Cardiac fibroblast (primary cell): ENCODE measurements at regions not wholly inside any gene's neighbourhood (a gene's known extent, or its start where the extent isn't known, plus 50 kb on each side); places are given as distances from the start of the nearest gene placed in this dataset.

Experiments
- DNase-seq, 2 donors: peaks; one replicate each; pipeline versions ENCODE4 v3.0.0 to v3.0.0-alpha.2; 2010; ENCODE audit warnings: low read depth in 2 of 2
- H3K4me3 ChIP-seq, 2 donors: replicated peaks in 1 of 2; 1 replicate in 1 of 2; 2 replicates in 1 of 2; pipeline ENCODE4 v1.5.1; 2011; ENCODE audit warnings: low read depth in 2 of 2, low read length in 2 of 2, mild to moderate bottlenecking in 2 of 2, moderate library complexity in 1 of 2
- CTCF ChIP-seq: IDR thresholded peaks from one replicate; pipeline ENCODE4 v1.5.1; 2011; ENCODE audit warnings: low read depth, mild to moderate bottlenecking, low read length, inconsistent platforms

- no peak for TF ChIP-seq CTCF
- no peak overlapping the region for H3K4me3 ChIP-seq
- DNase-seq: peak in 1 of 2 donors; percentile 52
These were observed 222.5 kb upstream of the IL12B start for GRCh38 chr5:159552751-159553150.

- no peak overlapping the region for H3K4me3 ChIP-seq
- no peak for DNase-seq
These were observed 223.5 kb upstream of the IL12B start for GRCh38 chr5:159553792-159554191.

DNA sequence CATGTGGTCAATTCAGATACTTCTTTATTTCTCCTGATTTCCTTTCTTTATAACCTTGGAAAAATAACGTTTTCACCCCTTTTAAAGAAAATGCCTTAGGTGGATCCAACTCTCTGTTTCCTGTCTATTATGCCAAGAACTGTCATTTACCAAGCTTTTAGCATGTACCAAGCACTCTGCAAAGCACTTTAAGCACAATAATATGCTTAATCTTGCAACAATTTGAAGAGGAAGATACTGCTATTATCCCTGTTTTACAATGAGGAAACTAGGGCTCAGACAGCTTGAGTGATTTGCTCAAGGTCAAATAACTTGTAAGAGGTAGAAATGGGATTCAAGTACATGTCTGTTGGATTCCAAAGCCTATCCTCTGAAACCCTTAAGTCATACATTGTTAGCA lies 224.8 kb upstream of the IL12B start:
- no peak for DNase-seq
- TF ChIP-seq CTCF: no peak
- H3K4me3 ChIP-seq: no peak overlapping the region

More at GRCh38 chr5:159553792-159554191, 223.5 kb upstream of the IL12B start:
- TF ChIP-seq CTCF: no peak

DNA sequence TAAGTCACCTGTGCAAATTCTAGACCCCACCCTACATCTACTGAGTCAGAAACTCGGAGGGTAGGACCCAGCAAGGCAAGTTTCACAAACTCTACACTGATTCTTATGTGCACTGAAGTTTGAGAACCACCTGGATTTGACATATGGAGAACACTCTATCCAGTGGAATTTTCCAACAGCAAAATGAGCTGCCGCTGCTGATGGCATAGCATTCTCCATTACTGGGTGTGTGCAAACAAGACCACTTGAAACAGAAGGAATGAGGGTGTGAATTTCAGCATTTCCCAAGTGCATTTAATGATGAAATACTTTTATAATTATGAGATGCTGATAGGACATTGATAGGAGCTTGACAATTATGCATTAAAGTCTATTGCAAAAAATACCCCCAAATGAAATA lies 229.1 kb upstream of the IL12B start:
- no peak for DNase-seq
- H3K4me3 ChIP-seq: no peak overlapping the region
- TF ChIP-seq CTCF: no peak

DNA sequence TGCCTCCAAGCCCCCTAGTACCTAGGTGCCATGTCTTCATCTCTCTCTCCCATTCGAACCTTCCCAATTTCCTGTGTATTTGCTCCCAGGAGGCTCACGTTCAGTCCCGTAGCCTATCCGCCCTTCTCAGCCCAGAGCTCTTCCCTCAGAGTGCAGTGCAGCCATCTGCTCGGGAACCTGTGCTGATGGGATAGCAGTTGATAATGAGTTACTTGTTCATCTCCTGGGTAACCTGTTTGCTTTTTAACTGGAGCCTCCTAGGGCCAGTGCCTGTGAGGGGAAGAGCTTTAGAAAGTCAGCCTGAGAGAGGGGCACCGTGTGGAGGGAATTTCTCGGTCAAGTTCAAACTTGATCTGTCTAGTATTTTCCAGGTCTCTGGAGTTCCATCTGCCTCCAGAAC lies 229.8 kb upstream of the IL12B start:
- no peak overlapping the region for H3K4me3 ChIP-seq
- DNase-seq: no peak
- TF ChIP-seq CTCF: no peak

DNA sequence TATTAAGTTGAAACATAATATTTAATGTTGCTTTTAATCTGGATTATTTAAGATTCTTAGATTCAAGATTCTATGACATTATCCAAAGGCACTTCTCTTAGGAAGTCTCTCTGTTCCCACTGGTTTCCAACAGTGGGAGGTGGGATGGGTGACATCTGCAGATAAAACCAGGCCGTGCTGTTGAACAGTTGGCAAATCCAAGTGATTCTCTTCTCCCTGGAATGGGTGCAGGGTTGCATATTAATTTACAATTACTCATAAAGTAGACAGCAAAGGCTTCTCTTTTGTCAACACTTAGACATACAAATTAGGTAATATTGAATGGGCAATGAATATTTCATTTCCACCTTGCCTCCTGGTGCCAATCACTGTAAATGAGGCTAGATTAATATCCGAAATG lies 233.7 kb upstream of the IL12B start:
- DNase-seq: no peak
- no peak for TF ChIP-seq CTCF
- H3K4me3 ChIP-seq: no peak overlapping the region

DNA sequence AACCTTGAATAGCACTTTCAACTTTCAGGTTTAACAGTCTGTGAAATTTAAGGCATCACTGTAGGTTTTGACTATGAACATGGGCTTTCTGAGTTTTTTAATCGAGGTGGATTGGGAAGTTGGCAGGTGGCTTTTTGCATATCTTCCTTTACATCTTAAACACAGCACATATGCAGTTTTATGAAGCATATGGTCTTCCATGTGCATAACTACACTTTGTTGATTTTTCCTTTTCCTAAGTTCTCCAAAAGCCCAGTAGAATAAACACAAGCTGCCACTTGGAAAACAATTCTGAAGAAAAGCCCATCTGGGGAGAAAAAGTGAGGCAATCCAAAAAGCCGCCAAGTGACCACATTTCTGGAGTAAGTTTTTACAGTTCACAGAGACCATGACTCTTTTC lies 236.5 kb upstream of the IL12B start:
- no peak for DNase-seq
- H3K4me3 ChIP-seq: no peak overlapping the region
- no peak for TF ChIP-seq CTCF
